ENCODE measurements at regions not wholly inside any gene's neighbourhood (a gene's known extent, or its start where the extent isn't known, plus 50 kb on each side); places are given as distances from the start of the nearest gene placed in this dataset.

- TF ChIP-seq SIN3A (conservative IDR thresholded peaks at IDR 0.05 in 1 of 2, IDR thresholded peaks at IDR 0.05 in 1 of 2; ENCODE audit: low read depth in 1 of 2, low read length in 2 of 2) (no peak), JUND (IDR thresholded peaks at IDR 0.05; ENCODE audit: low read length) (no peak), CTCF (IDR thresholded peaks at IDR 0.05; ENCODE audit: control extremely low read depth in 1 of 3, insufficient read depth in 1 of 3, low read depth in 1 of 3, low read length in 3 of 3) (no peak), NANOG (IDR thresholded peaks at IDR 0.05; ENCODE audit: insufficient read depth, low read depth, low read length, poor library complexity, severe bottlenecking) (no peak), RBBP5 (IDR thresholded peaks at IDR 0.05; ENCODE audit: borderline replicate concordance, low read depth, low read length) (no peak), USF2 (IDR thresholded peaks at IDR 0.05; ENCODE audit: low read length) (no peak), EP300 (IDR thresholded peaks at IDR 0.05; ENCODE audit: borderline replicate concordance in 1 of 2, low read depth in 2 of 2, low read length in 2 of 2) (no peak)
Observed at GRCh38 chr12:130031041-130031440, 127.2 kb upstream of the TMEM132D start.

All from H1 (cell line).